ENCODE measurements at regions not wholly inside any gene's neighbourhood (a gene's known extent, or its start where the extent isn't known, plus 50 kb on each side); places are given as distances from the start of the nearest gene placed in this dataset.

- TF ChIP-seq TCF12 (IDR thresholded peaks at IDR 0.05; ENCODE audit: low read depth) (no peak), CEBPB (IDR thresholded peaks at IDR 0.05) (peak; percentile 46; the same call in 1 of the 2 replicates)
Observed at GRCh38 chr6:24996269-24996836, 60.6 kb upstream of the RIPOR2 start.

DNA sequence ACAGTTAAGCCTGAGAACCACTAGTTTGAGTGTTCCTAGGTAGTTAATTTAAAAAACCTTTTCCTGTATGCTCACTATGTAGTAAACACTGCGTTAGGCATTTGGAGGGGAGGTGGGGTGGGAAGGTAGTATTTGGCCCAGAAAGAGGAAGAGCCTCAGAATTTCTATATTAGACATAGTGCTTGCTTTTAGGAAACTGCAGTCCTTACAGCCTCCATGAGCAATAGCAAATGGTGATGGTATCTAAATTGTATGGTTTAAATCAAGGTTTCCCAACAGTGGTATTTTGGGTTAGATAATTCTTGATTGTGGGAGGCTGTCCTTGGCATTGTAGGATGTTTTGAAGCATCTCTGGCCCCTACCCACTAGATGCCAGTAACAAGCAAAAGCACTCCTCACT, 61.5 kb upstream of the RIPOR2 start:
- TF ChIP-seq USF1 (IDR thresholded peaks at IDR 0.05) (no peak), RAD21 (IDR thresholded peaks at IDR 0.05; ENCODE audit: low read depth) (no peak), TEAD4 (IDR thresholded peaks at IDR 0.05) (no peak), FOXM1 (IDR thresholded peaks at IDR 0.05; ENCODE audit: borderline replicate concordance, low read depth) (no peak), ZBTB7A (IDR thresholded peaks at IDR 0.05; ENCODE audit: low read depth) (no peak), TCF12 (IDR thresholded peaks at IDR 0.05; ENCODE audit: low read depth) (no peak), CEBPB (IDR thresholded peaks at IDR 0.05) (no peak), EGR1 (IDR thresholded peaks at IDR 0.05) (no peak), YY1 (IDR thresholded peaks at IDR 0.05; ENCODE audit: low read depth) (no peak), EP300 (IDR thresholded peaks at IDR 0.05; ENCODE audit: borderline replicate concordance) (no peak), NFIC (IDR thresholded peaks at IDR 0.05) (no peak), TAF1 (IDR thresholded peaks at IDR 0.05; ENCODE audit: low read depth) (no peak), CREB1 (IDR thresholded peaks at IDR 0.05; ENCODE audit: low read depth) (no peak)
- TF ChIP-seq, protein P1, sequence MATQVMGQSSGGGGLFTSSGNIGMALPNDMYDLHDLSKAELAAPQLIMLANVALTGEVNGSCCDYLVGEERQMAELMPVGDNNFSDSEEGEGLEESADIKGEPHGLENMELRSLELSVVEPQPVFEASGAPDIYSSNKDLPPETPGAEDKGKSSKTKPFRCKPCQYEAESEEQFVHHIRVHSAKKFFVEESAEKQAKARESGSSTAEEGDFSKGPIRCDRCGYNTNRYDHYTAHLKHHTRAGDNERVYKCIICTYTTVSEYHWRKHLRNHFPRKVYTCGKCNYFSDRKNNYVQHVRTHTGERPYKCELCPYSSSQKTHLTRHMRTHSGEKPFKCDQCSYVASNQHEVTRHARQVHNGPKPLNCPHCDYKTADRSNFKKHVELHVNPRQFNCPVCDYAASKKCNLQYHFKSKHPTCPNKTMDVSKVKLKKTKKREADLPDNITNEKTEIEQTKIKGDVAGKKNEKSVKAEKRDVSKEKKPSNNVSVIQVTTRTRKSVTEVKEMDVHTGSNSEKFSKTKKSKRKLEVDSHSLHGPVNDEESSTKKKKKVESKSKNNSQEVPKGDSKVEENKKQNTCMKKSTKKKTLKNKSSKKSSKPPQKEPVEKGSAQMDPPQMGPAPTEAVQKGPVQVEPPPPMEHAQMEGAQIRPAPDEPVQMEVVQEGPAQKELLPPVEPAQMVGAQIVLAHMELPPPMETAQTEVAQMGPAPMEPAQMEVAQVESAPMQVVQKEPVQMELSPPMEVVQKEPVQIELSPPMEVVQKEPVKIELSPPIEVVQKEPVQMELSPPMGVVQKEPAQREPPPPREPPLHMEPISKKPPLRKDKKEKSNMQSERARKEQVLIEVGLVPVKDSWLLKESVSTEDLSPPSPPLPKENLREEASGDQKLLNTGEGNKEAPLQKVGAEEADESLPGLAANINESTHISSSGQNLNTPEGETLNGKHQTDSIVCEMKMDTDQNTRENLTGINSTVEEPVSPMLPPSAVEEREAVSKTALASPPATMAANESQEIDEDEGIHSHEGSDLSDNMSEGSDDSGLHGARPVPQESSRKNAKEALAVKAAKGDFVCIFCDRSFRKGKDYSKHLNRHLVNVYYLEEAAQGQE (IDR thresholded peaks at IDR 0.05; ENCODE audit: low read depth): no peak
- TF ChIP-seq, protein P2, sequence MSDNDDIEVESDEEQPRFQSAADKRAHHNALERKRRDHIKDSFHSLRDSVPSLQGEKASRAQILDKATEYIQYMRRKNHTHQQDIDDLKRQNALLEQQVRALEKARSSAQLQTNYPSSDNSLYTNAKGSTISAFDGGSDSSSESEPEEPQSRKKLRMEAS (IDR thresholded peaks at IDR 0.05): no peak

DNA sequence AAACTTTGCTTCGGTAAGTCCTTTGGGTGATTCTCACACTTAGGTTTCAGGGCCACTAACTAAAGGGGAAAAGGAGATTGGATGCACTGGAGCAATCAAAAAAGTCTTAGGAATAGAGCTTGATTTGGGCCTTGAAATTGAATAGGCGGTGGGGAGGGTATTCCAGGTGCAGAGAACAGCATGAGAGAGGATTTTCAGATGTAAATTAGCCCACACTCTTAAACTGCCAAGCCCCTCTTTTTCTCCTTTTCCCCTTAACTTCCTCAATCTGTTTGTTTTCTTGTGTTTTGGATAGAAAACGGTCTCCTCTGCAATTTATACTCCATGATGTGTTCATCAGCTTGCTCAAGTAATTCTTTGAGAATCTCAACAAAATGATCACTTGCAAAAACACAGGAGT, 62.1 kb upstream of the RIPOR2 start:
- TF ChIP-seq CREB1 (IDR thresholded peaks at IDR 0.05; ENCODE audit: low read depth): no peak
- no peak for TF ChIP-seq TCF12 (IDR thresholded peaks at IDR 0.05; ENCODE audit: low read depth)
- TF ChIP-seq EP300 (IDR thresholded peaks at IDR 0.05; ENCODE audit: borderline replicate concordance): no peak
- TF ChIP-seq EGR1 (IDR thresholded peaks at IDR 0.05): no peak
- TF ChIP-seq YY1 (IDR thresholded peaks at IDR 0.05; ENCODE audit: low read depth): no peak
- no peak for TF ChIP-seq FOXM1 (IDR thresholded peaks at IDR 0.05; ENCODE audit: borderline replicate concordance, low read depth)
- TF ChIP-seq, protein P1 (IDR thresholded peaks at IDR 0.05; ENCODE audit: low read depth): no peak
- no peak for TF ChIP-seq NFIC (IDR thresholded peaks at IDR 0.05)
- no peak for TF ChIP-seq CEBPB (IDR thresholded peaks at IDR 0.05)
- TF ChIP-seq, protein P2 (IDR thresholded peaks at IDR 0.05): no peak
- TF ChIP-seq ZBTB7A (IDR thresholded peaks at IDR 0.05; ENCODE audit: low read depth): no peak
- TF ChIP-seq RAD21 (IDR thresholded peaks at IDR 0.05; ENCODE audit: low read depth): no peak

DNA sequence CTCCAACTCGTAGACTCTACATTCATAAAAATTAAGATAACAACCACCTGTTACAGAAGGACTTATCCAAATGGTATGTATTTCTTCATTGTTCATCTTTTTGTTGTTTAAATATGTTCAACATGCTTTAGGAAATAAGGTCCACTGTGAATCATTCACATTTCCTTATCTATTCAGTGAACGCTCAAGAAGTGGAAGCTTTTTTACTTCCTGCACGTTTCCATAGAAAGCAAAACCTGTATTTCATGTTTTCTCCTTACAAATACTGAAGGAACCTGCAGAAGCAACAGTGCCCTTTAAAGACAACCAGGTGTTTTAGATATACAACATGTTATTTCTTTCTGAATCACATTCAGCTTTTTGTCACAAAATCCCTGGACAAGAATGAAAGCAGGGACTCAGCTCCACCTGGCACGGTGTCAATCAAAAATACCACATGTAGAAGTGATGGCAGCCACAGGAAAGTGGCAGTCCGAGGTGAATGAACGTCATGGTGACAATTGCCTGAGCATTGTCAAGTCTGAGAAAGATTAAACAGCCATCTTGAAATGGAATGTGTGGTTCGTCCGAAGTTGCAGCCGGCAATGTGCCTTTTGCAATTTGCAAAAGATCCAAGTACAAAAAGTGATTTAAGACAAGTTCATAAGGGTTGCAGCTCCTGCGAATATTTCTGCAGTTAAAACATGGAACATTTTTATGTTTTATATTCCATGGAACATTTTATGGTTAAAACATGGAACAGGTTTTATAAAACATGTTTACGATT, 66.7 kb upstream of the RIPOR2 start:
- no peak for TF ChIP-seq TAF1 (IDR thresholded peaks at IDR 0.05; ENCODE audit: low read depth)
- no peak for TF ChIP-seq EGR1 (IDR thresholded peaks at IDR 0.05)
- no peak for TF ChIP-seq YY1 (IDR thresholded peaks at IDR 0.05; ENCODE audit: low read depth)
- TF ChIP-seq CEBPB (IDR thresholded peaks at IDR 0.05): no peak
- TF ChIP-seq NFIC (IDR thresholded peaks at IDR 0.05): no peak
- TF ChIP-seq TEAD4 (IDR thresholded peaks at IDR 0.05): no peak
- TF ChIP-seq TCF12 (IDR thresholded peaks at IDR 0.05; ENCODE audit: low read depth): no peak

DNA sequence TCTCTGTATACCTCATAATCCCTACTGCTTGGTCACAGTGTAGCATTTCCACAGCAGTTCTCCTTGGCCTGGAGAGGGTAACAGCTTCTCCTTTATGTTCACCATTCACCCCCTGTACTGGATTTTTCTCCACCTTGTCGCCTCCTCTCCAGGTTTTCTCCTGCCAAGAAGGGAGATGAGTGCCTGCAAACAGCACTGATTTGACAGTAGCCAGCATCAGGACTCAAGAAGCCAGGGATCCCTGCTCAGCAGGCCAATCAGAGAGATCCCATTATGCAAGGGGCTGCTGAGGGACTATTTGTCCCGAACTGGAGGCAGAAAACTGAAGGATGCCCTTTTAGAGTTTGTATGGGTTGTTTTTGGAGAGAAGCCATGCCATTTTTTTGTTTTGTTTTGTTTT, 68.6 kb upstream of the RIPOR2 start:
- TF ChIP-seq, protein P2 (IDR thresholded peaks at IDR 0.05): no peak
- no peak for TF ChIP-seq CREB1 (IDR thresholded peaks at IDR 0.05; ENCODE audit: low read depth)
- TF ChIP-seq TEAD4 (IDR thresholded peaks at IDR 0.05): no peak
- TF ChIP-seq EGR1 (IDR thresholded peaks at IDR 0.05): no peak
- TF ChIP-seq ZBTB7A (IDR thresholded peaks at IDR 0.05; ENCODE audit: low read depth): no peak
- no peak for TF ChIP-seq TCF12 (IDR thresholded peaks at IDR 0.05; ENCODE audit: low read depth)
- TF ChIP-seq TAF1 (IDR thresholded peaks at IDR 0.05; ENCODE audit: low read depth): no peak
- TF ChIP-seq USF1 (IDR thresholded peaks at IDR 0.05): no peak
- TF ChIP-seq NFIC (IDR thresholded peaks at IDR 0.05): no peak
- no peak for TF ChIP-seq CEBPB (IDR thresholded peaks at IDR 0.05)
- TF ChIP-seq FOXM1 (IDR thresholded peaks at IDR 0.05; ENCODE audit: borderline replicate concordance, low read depth): no peak
